Astrocyte (in vitro differentiated cells and primary cell): ENCODE measurements at regions not wholly inside any gene's neighbourhood (a gene's known extent, or its start where the extent isn't known, plus 50 kb on each side); places are given as distances from the start of the nearest gene placed in this dataset.
"Not testable (repeated sequence)": the region's sequence is repeated elsewhere in the genome, so short reads cannot be mapped to it uniquely, and the experiment has no call there.

Experiments used
- CTCF ChIP-seq: IDR thresholded peaks from 2 replicates; pipeline ENCODE4 v1.5.1; 2011; ENCODE audit warnings: low read depth, mild to moderate bottlenecking, inconsistent platforms, low read length, moderate library complexity; ENCODE audit not compliant: insufficient read depth
- EZH2 ChIP-seq: IDR thresholded peaks from 2 replicates; pipeline ENCODE4 v1.6.1; 2012; ENCODE audit warnings: mild to moderate bottlenecking, low read length, inconsistent platforms; ENCODE audit not compliant: insufficient read depth

- TF ChIP-seq CTCF, EZH2: not testable (repeated sequence)
Measured at GRCh38 chr21:5251866-5252265, 5269.5 kb upstream of the TPTE start.
